Endothelial cell of umbilical vein (primary cell): ENCODE measurements at regions not wholly inside any gene's neighbourhood (a gene's known extent, or its start where the extent isn't known, plus 50 kb on each side); places are given as distances from the start of the nearest gene placed in this dataset.

Source experiments
- BruUV-seq: library from RNA; stranded (reverse); fragments of 400-500 nt; replicated peaks from 2 replicates; lab custom pipeline; 2021; lab: Mats Ljungman, UMichigan
- CTCF ChIA-PET: fragments of 300-600, 350-600 bp; sonication (Branson Sonifier 250); formaldehyde crosslinking; loops from one replicate; lab custom pipeline; 2021; ENCODE audit warnings: antibody characterized with exemption, inconsistent platforms; lab: Charles Lee
- POLR2A ChIA-PET: fragments of 300-600, 350-600 bp; sonication (Branson Sonifier 250); formaldehyde crosslinking; loops from one replicate; lab custom pipeline; 2021; ENCODE audit warnings: antibody characterized with exemption, inconsistent platforms; lab: Charles Lee
- DNase-seq: peaks from one replicate; pipeline ENCODE4 v3.0.0-alpha.2; 2011; ENCODE audit warnings: low read depth, low spot score
- FAIRE-seq: peaks from 2 replicates; lab custom pipeline; 2011; peaks lifted over from hg19 to GRCh38; lab: Jason Lieb, UNC
- H2AFZ ChIP-seq: 2 replicates; pipeline ENCODE4 v1.6.0; 2012; ENCODE audit warnings: low read depth, low read length, control low read depth, inconsistent platforms
- H3K27ac ChIP-seq: 2 replicates; pipeline ENCODE4 v1.5.1; 2011; ENCODE audit warnings: low read depth, mild to moderate bottlenecking, control low read depth, low read length, moderate library complexity; ENCODE audit not compliant: insufficient read depth
- H3K27me3 ChIP-seq, 2 experiments: 2 replicates each; pipeline versions ENCODE4 v1.6.0 to v1.6.1; 2011; ENCODE audit warnings: low read length in 2 of 2, mixed read lengths in 1 of 2; ENCODE audit not compliant: control insufficient read depth in 2 of 2, insufficient read depth in 2 of 2
- H3K36me3 ChIP-seq, 2 experiments: 2 replicates in 1 of 2; 3 replicates in 1 of 2; pipeline ENCODE4 v1.5.1; 2011; ENCODE audit warnings: low read length in 2 of 2, mild to moderate bottlenecking in 1 of 2, moderate library complexity in 1 of 2; ENCODE audit not compliant: control insufficient read depth in 2 of 2, insufficient read depth in 2 of 2; ENCODE audit errors: extremely low read depth in 1 of 2
- H3K4me1 ChIP-seq: 3 replicates; pipeline ENCODE4 v1.5.1; 2011; ENCODE audit warnings: mild to moderate bottlenecking, low read length; ENCODE audit not compliant: control insufficient read depth, insufficient read depth; ENCODE audit errors: extremely low read depth
- H3K4me2 ChIP-seq: 2 replicates; pipeline ENCODE4 v1.6.1; 2011; ENCODE audit warnings: low read length, control low read depth, mixed read lengths; ENCODE audit not compliant: insufficient read depth
- H3K4me3 ChIP-seq, 3 experiments: fragments of 200-600 bp in 1 of 3; sonication (generic), shearing (Covaris generic) in 1 of 3; replicated peaks in 1 of 3; 2 replicates each; pipeline ENCODE4 v1.5.1; 2011 to 2016; ENCODE audit warnings: control low read depth in 3 of 3, low read length in 3 of 3, mild to moderate bottlenecking in 2 of 3, inconsistent platforms in 1 of 3, low read depth in 1 of 3, moderate library complexity in 1 of 3; ENCODE audit not compliant: insufficient read depth in 1 of 3
- H3K79me2 ChIP-seq: 2 replicates; pipeline ENCODE4 v1.6.0; 2012; ENCODE audit warnings: low read length, inconsistent platforms; ENCODE audit not compliant: control insufficient read depth, insufficient read depth
- H3K9ac ChIP-seq: replicated peaks from 2 replicates; pipeline ENCODE3; 2011; ENCODE audit warnings: low read length, control low read depth; ENCODE audit not compliant: insufficient read depth; ENCODE audit errors: extremely low read depth
- H3K9me1 ChIP-seq: replicated peaks from 3 replicates; pipeline ENCODE4 v1.6.0; 2011; ENCODE audit warnings: mild to moderate bottlenecking, low read length; ENCODE audit not compliant: control insufficient read depth, insufficient read depth; ENCODE audit errors: extremely low read depth
- H3K9me3 ChIP-seq: replicated peaks from 2 replicates; pipeline ENCODE4 v1.5.1; 2012; ENCODE audit warnings: low read length, inconsistent platforms; ENCODE audit not compliant: control insufficient read depth, insufficient read depth
- H4K20me1 ChIP-seq: replicated peaks from 2 replicates; pipeline ENCODE3; 2011; ENCODE audit warnings: mild to moderate bottlenecking, low read length; ENCODE audit not compliant: control insufficient read depth, insufficient read depth; ENCODE audit errors: extremely low read depth
- EZH2 ChIP-seq: IDR thresholded peaks from 2 replicates; pipeline ENCODE4 v1.6.1; 2012; ENCODE audit warnings: borderline replicate concordance, low read depth, mild to moderate bottlenecking, moderate library complexity, low read length, inconsistent platforms; ENCODE audit not compliant: severe bottlenecking
- FOS ChIP-seq: IDR thresholded peaks from 2 replicates; pipeline ENCODE4 v1.6.1; 2011; ENCODE audit warnings: mild to moderate bottlenecking, low read length, moderate library complexity, borderline replicate concordance; ENCODE audit not compliant: insufficient read depth
- GATA2 ChIP-seq: IDR thresholded peaks from 2 replicates; pipeline ENCODE4 v1.7.0; 2011; ENCODE audit warnings: low read depth, mild to moderate bottlenecking, moderate library complexity, mixed read lengths, low read length; ENCODE audit not compliant: insufficient read length, insufficient read depth
- JUN ChIP-seq: IDR thresholded peaks from 2 replicates; pipeline ENCODE4 v1.6.1; 2011; ENCODE audit warnings: borderline replicate concordance, low read depth; ENCODE audit not compliant: insufficient read length, insufficient read depth
- MYC ChIP-seq: IDR thresholded peaks from one replicate; pipeline ENCODE4 v1.6.1; 2011; ENCODE audit warnings: mild to moderate bottlenecking, low read depth, low read length
- POLR2A ChIP-seq: IDR thresholded peaks from 2 replicates; pipeline ENCODE4 v1.6.1; 2012; ENCODE audit warnings: low read depth, mild to moderate bottlenecking, control low read depth, low read length
- POLR2AphosphoS5 ChIP-seq: IDR thresholded peaks from 2 replicates; pipeline ENCODE4 v1.6.1; 2012; ENCODE audit warnings: low read depth, mild to moderate bottlenecking, control low read depth, low read length, moderate library complexity; ENCODE audit not compliant: insufficient read depth
- dilution Hi-C: fragments of 300-500 bp; cut with MboI; formaldehyde crosslinking; loops from one replicate; pipeline ENCODE4 v1.15.0; 2019; ENCODE audit warnings: low sequenced_read_pairs; ENCODE audit not compliant: extremely low pct_ligation_motif_present
- intact Hi-C: fragments of 100-400 bp; cut with micrococcal nuclease; formaldehyde crosslinking; loops from one replicate; pipeline ENCODE4 v1.10.0; 2022
- TF ChIP-seq, protein P1 (sequence below), 2 donors: IDR thresholded peaks; 1 replicate in 1 of 2; 2 replicates in 1 of 2; pipeline ENCODE4 v1.5.1; 2011; ENCODE audit warnings: low read length in 2 of 2, mild to moderate bottlenecking in 2 of 2, moderate library complexity in 2 of 2, control low read depth in 1 of 2, inconsistent platforms in 1 of 2, low read depth in 1 of 2; ENCODE audit not compliant: insufficient read depth in 1 of 2; ENCODE audit errors: extremely low read depth in 1 of 2
- TF ChIP-seq, protein P2 (sequence below): IDR thresholded peaks from 2 replicates; pipeline ENCODE4 v1.6.1; 2011; ENCODE audit not compliant: insufficient read depth, insufficient read length

DNA sequence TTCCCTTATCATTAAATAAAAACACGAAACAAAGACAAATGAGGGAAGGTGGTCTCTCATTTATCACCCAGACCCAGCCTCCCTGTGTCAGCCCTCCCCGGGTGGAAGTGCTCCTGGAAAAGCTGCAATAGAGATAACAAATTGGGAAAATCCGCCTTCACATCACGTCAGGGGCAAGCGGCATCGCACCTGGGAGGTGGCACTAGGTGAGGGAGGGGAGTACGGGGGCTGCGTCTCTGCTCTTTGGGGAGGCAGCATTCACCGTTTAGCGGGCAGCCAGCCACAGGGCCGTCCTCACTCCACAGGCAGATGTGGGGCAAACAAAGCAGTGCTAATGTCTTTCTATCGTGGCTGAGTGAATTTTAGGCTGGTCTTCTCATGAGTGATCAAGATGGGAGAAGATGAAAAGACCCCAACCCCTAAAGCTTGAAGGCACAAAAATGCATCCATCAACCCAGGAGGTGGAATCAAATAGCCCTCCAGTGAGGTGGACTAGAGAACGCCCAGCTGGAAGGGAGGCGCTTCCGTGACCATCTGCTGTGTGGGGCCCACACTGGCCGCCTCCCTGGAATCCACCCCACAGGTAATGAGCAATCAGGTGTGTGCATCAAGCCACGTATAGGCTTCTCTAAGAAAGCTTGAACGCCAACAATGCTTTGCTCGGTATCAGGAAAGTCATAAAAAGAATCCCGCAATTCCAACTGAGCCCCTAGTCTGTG is 629.5 kb downstream of the BRD1 start:
- no peak for DNase-seq
- no peaks in the 10 kb centered on the region for H3K4me1 ChIP-seq
- H3K79me2 ChIP-seq = no peaks in the 10 kb centered on the region
- H3K9ac ChIP-seq = no peak overlapping the region
- H2AFZ ChIP-seq = no peak overlapping the region
- H3K9me1 ChIP-seq = no peaks in the 10 kb centered on the region
- no TSS peak for BruUV-seq
- no peaks in the 10 kb centered on the region for H3K27me3 ChIP-seq
- no peaks in the 10 kb centered on the region for H3K36me3 ChIP-seq
- no peak overlapping the region for H3K4me3 ChIP-seq
- TF ChIP-seq, protein P1, sequence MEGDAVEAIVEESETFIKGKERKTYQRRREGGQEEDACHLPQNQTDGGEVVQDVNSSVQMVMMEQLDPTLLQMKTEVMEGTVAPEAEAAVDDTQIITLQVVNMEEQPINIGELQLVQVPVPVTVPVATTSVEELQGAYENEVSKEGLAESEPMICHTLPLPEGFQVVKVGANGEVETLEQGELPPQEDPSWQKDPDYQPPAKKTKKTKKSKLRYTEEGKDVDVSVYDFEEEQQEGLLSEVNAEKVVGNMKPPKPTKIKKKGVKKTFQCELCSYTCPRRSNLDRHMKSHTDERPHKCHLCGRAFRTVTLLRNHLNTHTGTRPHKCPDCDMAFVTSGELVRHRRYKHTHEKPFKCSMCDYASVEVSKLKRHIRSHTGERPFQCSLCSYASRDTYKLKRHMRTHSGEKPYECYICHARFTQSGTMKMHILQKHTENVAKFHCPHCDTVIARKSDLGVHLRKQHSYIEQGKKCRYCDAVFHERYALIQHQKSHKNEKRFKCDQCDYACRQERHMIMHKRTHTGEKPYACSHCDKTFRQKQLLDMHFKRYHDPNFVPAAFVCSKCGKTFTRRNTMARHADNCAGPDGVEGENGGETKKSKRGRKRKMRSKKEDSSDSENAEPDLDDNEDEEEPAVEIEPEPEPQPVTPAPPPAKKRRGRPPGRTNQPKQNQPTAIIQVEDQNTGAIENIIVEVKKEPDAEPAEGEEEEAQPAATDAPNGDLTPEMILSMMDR (IDR thresholded peaks at IDR 0.05; ENCODE audit: extremely low read depth in 1 of 2, insufficient read depth in 1 of 2, low read depth in 1 of 2, low read length in 2 of 2) = no peak
- TF ChIP-seq, protein P2, sequence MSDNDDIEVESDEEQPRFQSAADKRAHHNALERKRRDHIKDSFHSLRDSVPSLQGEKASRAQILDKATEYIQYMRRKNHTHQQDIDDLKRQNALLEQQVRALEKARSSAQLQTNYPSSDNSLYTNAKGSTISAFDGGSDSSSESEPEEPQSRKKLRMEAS = no peak
- TF ChIP-seq GATA2 (no peak), POLR2A (no peak), JUN (no peak), FOS (no peak), EZH2 (no peak), MYC (no peak), POLR2AphosphoS5 (no peak)
- ChIA-PET CTCF (no interaction called here), POLR2A (no interaction called here)
- intact Hi-C loops (no loop called here), dilution Hi-C loops (no loop called here)
- FAIRE-seq = no peak
- peaks cover 7% of the 10 kb centered on the region for H3K9me3 ChIP-seq
- H3K4me2 ChIP-seq = no peak overlapping the region
- no peaks in the 10 kb centered on the region for H4K20me1 ChIP-seq
- H3K27ac ChIP-seq = no peak overlapping the region
